DOHH2 (cell line): ENCODE measurements at regions not wholly inside any gene's neighbourhood (a gene's known extent, or its start where the extent isn't known, plus 50 kb on each side); places are given as distances from the start of the nearest gene placed in this dataset.

Experiments
- H3F3A ChIP-seq: fragments of 200-600 bp; sonication (generic), shearing (Covaris generic); 2 replicates; pipeline ENCODE4 v1.6.0; 2016; ENCODE audit warnings: antibody characterized with exemption, mild to moderate bottlenecking; ENCODE audit not compliant: control insufficient read depth, insufficient read depth
- H3K27ac ChIP-seq: fragments of 200-600 bp; sonication (generic); 2 replicates; pipeline ENCODE4 v1.5.1; 2014; ENCODE audit warnings: low read depth, mild to moderate bottlenecking, low read length, moderate library complexity
- H3K27me3 ChIP-seq: fragments of 200-600 bp; sonication (generic); 2 replicates; pipeline ENCODE4 v1.6.1; 2014; ENCODE audit warnings: mild to moderate bottlenecking, low read length, mixed read lengths; ENCODE audit not compliant: control insufficient read depth
- H3K36me3 ChIP-seq: fragments of 200-600 bp; sonication (generic); 2 replicates; pipeline ENCODE4 v1.6.1; 2014; ENCODE audit warnings: mild to moderate bottlenecking, low read length, moderate library complexity, mixed read lengths; ENCODE audit not compliant: control insufficient read depth
- H3K4me1 ChIP-seq: fragments of 200-600 bp; sonication (generic); 2 replicates; pipeline ENCODE4 v1.6.1; 2014; ENCODE audit warnings: mild to moderate bottlenecking, low read length, mixed read lengths; ENCODE audit not compliant: control insufficient read depth
- H3K4me2 ChIP-seq: fragments of 200-600 bp; sonication (generic); 2 replicates; pipeline ENCODE4 v1.6.0; 2014; ENCODE audit warnings: mild to moderate bottlenecking, low read length, moderate library complexity
- H3K4me3 ChIP-seq: fragments of 200-600 bp; sonication (generic); 2 replicates; pipeline ENCODE4 v1.5.1; 2014; ENCODE audit warnings: mild to moderate bottlenecking, low read length, mixed read lengths
- H3K79me2 ChIP-seq: fragments of 200-600 bp; sonication (generic); 2 replicates; pipeline ENCODE4 v1.6.1; 2014; ENCODE audit warnings: mild to moderate bottlenecking, low read length, mixed read lengths; ENCODE audit not compliant: control insufficient read depth
- H3K9me2 ChIP-seq: fragments of 200-600 bp; sonication (generic); replicated peaks from 2 replicates; pipeline ENCODE4 v1.6.1; 2014; ENCODE audit warnings: mild to moderate bottlenecking, low read length, mixed read lengths; ENCODE audit not compliant: control insufficient read depth
- H3K9me3 ChIP-seq: fragments of 200-600 bp; sonication (generic); 2 replicates; pipeline ENCODE4 v1.6.1; 2014; ENCODE audit warnings: antibody characterized with exemption, low read length, mixed read lengths; ENCODE audit not compliant: control insufficient read depth, insufficient read depth
- H4K20me1 ChIP-seq: fragments of 200-600 bp; sonication (generic); 2 replicates; pipeline ENCODE4 v1.6.0; 2014; ENCODE audit warnings: low read depth, mild to moderate bottlenecking, antibody characterized with exemption, low read length, moderate library complexity; ENCODE audit not compliant: control insufficient read depth, insufficient read depth
- CTCF ChIP-seq: fragments of 200-600 bp; sonication (generic); IDR thresholded peaks from one replicate; pipeline ENCODE4 v1.5.1; 2014; ENCODE audit warnings: antibody characterized with exemption, mild to moderate bottlenecking, low read depth, low read length; ENCODE audit not compliant: poor library complexity, severe bottlenecking
- EZH2phosphoT487 ChIP-seq: fragments of 200-600 bp; sonication (generic); IDR thresholded peaks from 2 replicates; pipeline ENCODE4 v1.6.1; 2017; ENCODE audit warnings: borderline replicate concordance, mild to moderate bottlenecking, antibody characterized with exemption, low read length, moderate library complexity, mixed read lengths

DNA sequence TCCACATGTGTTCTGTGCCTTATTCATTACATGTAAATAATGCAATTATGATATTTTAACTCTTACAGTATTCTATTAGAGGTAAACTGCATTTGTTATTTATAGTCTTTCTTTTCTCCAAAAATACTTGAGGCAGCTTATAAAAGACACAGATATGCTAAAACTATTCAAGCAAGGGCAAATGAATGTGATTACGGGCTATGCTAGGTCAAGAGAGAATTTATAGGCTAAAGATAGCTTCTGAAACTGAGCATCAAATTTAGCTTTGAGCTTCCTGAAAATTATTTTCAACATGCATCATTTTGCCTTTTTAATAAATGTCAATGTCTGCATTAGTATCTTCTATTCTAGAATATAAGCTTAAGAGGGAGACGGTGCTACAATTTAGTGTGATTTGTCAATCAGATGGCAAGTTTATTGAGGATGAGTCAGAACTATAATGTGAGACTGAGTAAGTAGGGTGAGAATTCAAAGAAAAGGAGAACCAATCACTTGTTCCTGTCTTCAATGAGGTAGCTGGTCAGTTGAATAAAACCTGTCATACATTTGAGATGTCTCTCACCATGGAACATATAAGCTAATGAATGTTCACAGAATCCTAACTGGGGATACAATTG, 669.4 kb upstream of the CITED2 start:
- H3K79me2 ChIP-seq = no peaks in the 10 kb centered on the region
- no peaks in the 10 kb centered on the region for H3K9me2 ChIP-seq
- no peak overlapping the region for H3K4me2 ChIP-seq
- no peaks in the 10 kb centered on the region for H3K9me3 ChIP-seq
- H3K27me3 ChIP-seq = no peaks in the 10 kb centered on the region
- no peaks in the 10 kb centered on the region for H3F3A ChIP-seq
- H3K27ac ChIP-seq = no peak overlapping the region
- no peaks in the 10 kb centered on the region for H3K36me3 ChIP-seq
- H3K4me3 ChIP-seq = no peak overlapping the region
- no peaks in the 10 kb centered on the region for H4K20me1 ChIP-seq
- H3K4me1 ChIP-seq = no peaks in the 10 kb centered on the region
- TF ChIP-seq CTCF (no peak), EZH2phosphoT487 (no peak)

DNA sequence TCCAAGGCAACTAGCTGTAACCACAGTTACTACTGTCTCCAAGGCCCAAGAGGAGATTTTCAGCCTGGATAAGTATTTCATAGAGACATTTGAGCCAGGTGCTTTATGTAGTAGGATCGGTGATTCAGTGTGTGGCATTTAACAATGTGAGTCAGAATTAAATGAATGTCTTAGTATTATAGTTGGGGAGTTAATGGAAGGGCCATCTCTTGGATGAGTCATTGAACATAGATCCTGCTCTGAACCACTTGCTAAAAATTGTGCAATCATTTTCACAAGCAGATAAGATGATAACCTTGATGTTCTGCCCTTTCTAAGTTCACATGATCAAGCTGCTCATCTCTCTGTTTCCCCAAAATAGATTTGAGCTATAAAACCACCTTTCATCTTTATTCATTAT, 668.9 kb upstream of the CITED2 start:
- H3K79me2 ChIP-seq = no peaks in the 10 kb centered on the region
- no peaks in the 10 kb centered on the region for H3F3A ChIP-seq
- H3K27ac ChIP-seq = no peak overlapping the region
- no peaks in the 10 kb centered on the region for H3K36me3 ChIP-seq
- H3K4me2 ChIP-seq = no peak overlapping the region
- no peaks in the 10 kb centered on the region for H3K4me1 ChIP-seq
- no peaks in the 10 kb centered on the region for H4K20me1 ChIP-seq
- no peak overlapping the region for H3K4me3 ChIP-seq
- no peaks in the 10 kb centered on the region for H3K9me3 ChIP-seq
- TF ChIP-seq EZH2phosphoT487 (no peak), CTCF (no peak)
- no peaks in the 10 kb centered on the region for H3K27me3 ChIP-seq
- H3K9me2 ChIP-seq = no peaks in the 10 kb centered on the region

GRCh38 chr6:140041571-140042332, 667.3 kb upstream of the CITED2 start:
- Histone ChIP-seq H3K4me1 (no peaks in the 10 kb centered on the region), H3K4me2 (no peak overlapping the region), H4K20me1 (no peaks in the 10 kb centered on the region), H3K4me3 (no peak overlapping the region), H3K27me3 (no peaks in the 10 kb centered on the region), H3K36me3 (no peaks in the 10 kb centered on the region), H3K9me2 (no peaks in the 10 kb centered on the region), H3K9me3 (no peaks in the 10 kb centered on the region), H3F3A (no peaks in the 10 kb centered on the region), H3K79me2 (no peaks in the 10 kb centered on the region), H3K27ac (no peak overlapping the region)
- TF ChIP-seq EZH2phosphoT487 (no peak), CTCF (no peak)
